SK-N-SH (cell line): ENCODE measurements at regions not wholly inside any gene's neighbourhood (a gene's known extent, or its start where the extent isn't known, plus 50 kb on each side); places are given as distances from the start of the nearest gene placed in this dataset.

ENCODE experiments used
- CTCF ChIA-PET: fragments of 300-600, 350-600 bp; formaldehyde crosslinking; extraction: SDS; loops from one replicate; lab custom pipeline; 2021; lab: Yijun Ruan, JAX
- POLR2A ChIA-PET: fragments of 350-600 bp; sonication (Branson Sonifier 250); formaldehyde crosslinking; extraction: SDS; loops from one replicate; lab custom pipeline; 2020; ENCODE audit warnings: antibody characterized with exemption, inconsistent platforms; lab: Yijun Ruan, JAX
- DNase-seq: peaks from one replicate; pipeline ENCODE4 v3.0.0; 2012
- H2AFZ ChIP-seq: fragments of 200-600 bp; sonication (generic); 2 replicates; pipeline ENCODE4 v1.8.1; 2016; ENCODE audit warnings: antibody characterized with exemption, mild to moderate bottlenecking, low read depth
- H3F3A ChIP-seq: fragments of 200-600 bp; sonication (generic); replicated peaks from 2 replicates; pipeline ENCODE3; 2016; ENCODE audit warnings: antibody characterized with exemption, mild to moderate bottlenecking; ENCODE audit not compliant: insufficient read depth
- H3K27ac ChIP-seq, 2 experiments: fragments of 200-500 bp in 1 of 2; fragments of 200-600 bp in 1 of 2; sonication (Bioruptor generic) in 1 of 2; sonication (generic), shearing (Covaris generic) in 1 of 2; 2 replicates each; pipeline versions ENCODE4 v1.5.1 to v1.6.1; 2014 to 2016; ENCODE audit warnings: low read depth in 2 of 2, inconsistent platforms in 1 of 2, low read length in 1 of 2, mild to moderate bottlenecking in 1 of 2, mixed read lengths in 1 of 2
- H3K27me3 ChIP-seq: fragments of 200-600 bp; sonication (generic), shearing (Covaris generic); 2 replicates; pipeline ENCODE4 v1.6.1; 2016; ENCODE audit warnings: mixed run types; ENCODE audit not compliant: insufficient read depth
- H3K36me3 ChIP-seq, 2 experiments: fragments of 200-500 bp in 1 of 2; fragments of 200-600 bp in 1 of 2; sonication (Bioruptor generic) in 1 of 2; sonication (generic) in 1 of 2; replicated peaks in 1 of 2; 2 replicates each; pipeline versions ENCODE3 to v1.5.1; 2014 to 2016; ENCODE audit warnings: low read length in 1 of 2, mild to moderate bottlenecking in 1 of 2; ENCODE audit not compliant: insufficient read depth in 2 of 2, control insufficient read depth in 1 of 2
- H3K4me1 ChIP-seq, 2 experiments: fragments of 200-500 bp in 1 of 2; fragments of 200-600 bp in 1 of 2; sonication (Bioruptor generic) in 1 of 2; sonication (generic), shearing (Covaris generic) in 1 of 2; 2 replicates each; pipeline versions ENCODE4 v1.5.1 to v1.6.1; 2014 to 2016; ENCODE audit warnings: low read depth in 1 of 2, low read length in 1 of 2, mixed run types in 1 of 2; ENCODE audit not compliant: insufficient read depth in 2 of 2, control insufficient read depth in 1 of 2
- H3K4me2 ChIP-seq: fragments of 200-600 bp; sonication (generic), shearing (Covaris generic); 2 replicates; pipeline ENCODE4 v1.6.1; 2017; ENCODE audit warnings: mixed run types
- H3K4me3 ChIP-seq, 2 experiments: fragments of 200-500 bp in 1 of 2; fragments of 200-600 bp in 1 of 2; sonication (Bioruptor generic) in 1 of 2; sonication (generic), shearing (Covaris generic) in 1 of 2; 2 replicates each; pipeline versions ENCODE4 v1.5.1 to v1.8.1; 2014 to 2016; ENCODE audit warnings: low read depth in 2 of 2, inconsistent platforms in 1 of 2, low read length in 1 of 2, mild to moderate bottlenecking in 1 of 2, mixed read lengths in 1 of 2, moderate library complexity in 1 of 2
- H3K79me2 ChIP-seq: fragments of 200-600 bp; sonication (generic); 2 replicates; pipeline ENCODE4 v1.8.1; 2017; ENCODE audit warnings: mild to moderate bottlenecking; ENCODE audit not compliant: insufficient read depth
- H3K9ac ChIP-seq: fragments of 200-600 bp; sonication (generic); 2 replicates; pipeline ENCODE4 v1.6.1; 2017; ENCODE audit warnings: mixed run types
- H3K9me2 ChIP-seq: fragments of 200-600 bp; sonication (generic); 2 replicates; pipeline ENCODE4 v1.6.1; 2017; ENCODE audit warnings: mixed run types
- H3K9me3 ChIP-seq: fragments of 200-600 bp; sonication (generic); 2 replicates; pipeline ENCODE4 v1.6.1; 2017; ENCODE audit warnings: mixed run types, mild to moderate bottlenecking, moderate library complexity
- H4K20me1 ChIP-seq: fragments of 200-600 bp; sonication (generic); 2 replicates; pipeline ENCODE4 v1.6.1; 2017; ENCODE audit warnings: mild to moderate bottlenecking, mixed run types; ENCODE audit not compliant: insufficient read depth
- ELF1 ChIP-seq: IDR thresholded peaks from 2 replicates; pipeline ENCODE4 v1.4.0; 2012
- EP300 ChIP-seq, 2 experiments: IDR thresholded peaks; 2 replicates each; pipeline versions ENCODE4 v1.4.0 to v1.6.1; 2012; ENCODE audit warnings: borderline replicate concordance in 1 of 2, low read depth in 1 of 2, low read length in 1 of 2
- FOSL2 ChIP-seq: IDR thresholded peaks from 2 replicates; pipeline ENCODE4 v1.4.0; 2012; ENCODE audit warnings: low read depth, mild to moderate bottlenecking, moderate library complexity, borderline replicate concordance
- FOXM1 ChIP-seq: IDR thresholded peaks from 2 replicates; pipeline ENCODE4 v1.4.0; 2012; ENCODE audit warnings: low read depth, mild to moderate bottlenecking
- GABPA ChIP-seq: IDR thresholded peaks from 2 replicates; pipeline ENCODE4 v1.4.0; 2012; ENCODE audit warnings: low read depth, mild to moderate bottlenecking
- GATA2 ChIP-seq: sonication (generic); formaldehyde crosslinking; IDR thresholded peaks from 2 replicates; pipeline ENCODE4 v1.5.0; 2020; ENCODE audit warnings: mild to moderate bottlenecking, missing genetic modification reagents
- IRF3 ChIP-seq: fragments of 150-350 bp; IDR thresholded peaks from 2 replicates; pipeline ENCODE4 v1.6.1; 2016; ENCODE audit warnings: mild to moderate bottlenecking, low read depth, low read length
- MAX ChIP-seq: IDR thresholded peaks from 2 replicates; pipeline ENCODE4 v1.4.0; 2012; ENCODE audit warnings: low read depth
- MXI1 ChIP-seq: IDR thresholded peaks from 2 replicates; pipeline ENCODE4 v1.6.1; 2012; ENCODE audit warnings: mild to moderate bottlenecking, low read depth, low read length, improper control_type of control experiment
- NRF1 ChIP-seq: IDR thresholded peaks from 2 replicates; pipeline ENCODE4 v1.6.1; 2012; ENCODE audit warnings: low read depth, mild to moderate bottlenecking, low read length
- RAD21 ChIP-seq: IDR thresholded peaks from 2 replicates; pipeline ENCODE4 v1.6.1; 2012; ENCODE audit warnings: mild to moderate bottlenecking, low read length
- RCOR1 ChIP-seq: fragments of 150-350 bp; IDR thresholded peaks from 2 replicates; pipeline ENCODE4 v1.6.1; 2017; ENCODE audit warnings: antibody characterized with exemption, low read length
- SIN3A ChIP-seq: IDR thresholded peaks from 2 replicates; pipeline ENCODE4 v1.6.1; 2012; ENCODE audit warnings: low read depth, mild to moderate bottlenecking, low read length, moderate library complexity, borderline replicate concordance
- SMC3 ChIP-seq: IDR thresholded peaks from 2 replicates; pipeline ENCODE4 v1.6.1; 2012; ENCODE audit warnings: low read depth, low read length, improper control_type of control experiment
- TEAD4 ChIP-seq: IDR thresholded peaks from 2 replicates; pipeline ENCODE4 v1.4.0; 2012; ENCODE audit warnings: mild to moderate bottlenecking, borderline replicate concordance; ENCODE audit not compliant: insufficient read depth
- USF1 ChIP-seq: IDR thresholded peaks from 2 replicates; pipeline ENCODE4 v1.4.0; 2012; ENCODE audit warnings: low read depth, borderline replicate concordance
- YY1 ChIP-seq: IDR thresholded peaks from 2 replicates; pipeline ENCODE4 v1.4.0; 2012; ENCODE audit warnings: low read depth, mild to moderate bottlenecking

GRCh38 chr1:219296430-219297355 lies 123.0 kb downstream of the LYPLAL1 start (continued):
- TF ChIP-seq USF1 (no peak), GATA2 (CRISPR knock-in tag) (no peak), GABPA (no peak), SMC3 (no peak)

- POLR2A ChIA-PET = no interaction called here
- no peak for DNase-seq
Observed at GRCh38 chr1:219294251-219294650, 120.6 kb downstream of the LYPLAL1 start.

More at GRCh38 chr1:219294251-219294650, 120.6 kb downstream of the LYPLAL1 start:
- CTCF ChIA-PET = interaction anchor here (1.6 to 1.8 kb wide), 2 partner anchors 8 to 15 kb away, joined by 4 read pairs; no protein-coding TSS in a partner anchor
- Histone ChIP-seq H3K79me2 (no peaks in the 10 kb centered on the region), H2AFZ (no peak overlapping the region), H3K27me3 (no peaks in the 10 kb centered on the region), H4K20me1 (no peaks in the 10 kb centered on the region), H3F3A (peaks cover 33% of the 10 kb centered on the region), H3K36me3 (no peaks in the 10 kb centered on the region), H3K9me2 (no peaks in the 10 kb centered on the region), H3K4me1 (peaks cover 3 to 21% of the 10 kb centered on the region in 2 experiments; a peak in 2 of 4 replicates), H3K9ac (no peak overlapping the region), H3K4me3 (no peak overlapping the region), H3K4me2 (no peak overlapping the region), H3K9me3 (no peaks in the 10 kb centered on the region), H3K27ac (no peak overlapping the region)
- TF ChIP-seq FOXM1 (no peak), ELF1 (no peak), RCOR1 (no peak), NRF1 (no peak), FOSL2 (no peak), MAX (no peak), TEAD4 (no peak), GABPA (no peak), SIN3A (no peak), SMC3 (no peak), EP300 (IDR thresholded peaks at IDR 0.05; ENCODE audit: borderline replicate concordance in 1 of 2, low read depth in 1 of 2, low read length in 1 of 2) (no peak), MXI1 (no peak), IRF3 (no peak), YY1 (no peak), RAD21 (no peak)
